ENCODE measurements at regions not wholly inside any gene's neighbourhood (a gene's known extent, or its start where the extent isn't known, plus 50 kb on each side); places are given as distances from the start of the nearest gene placed in this dataset.
"Not testable (repeated sequence)": the region's sequence is repeated elsewhere in the genome, so short reads cannot be mapped to it uniquely, and the experiment has no call there.

- H3K9me3 ChIP-seq (ENCODE audit: control insufficient read depth in 2 of 2, insufficient read depth in 1 of 2, low read depth in 1 of 2, low read length in 1 of 2); H3K4me1 ChIP-seq (ENCODE audit: control insufficient read depth in 2 of 2, insufficient read depth in 2 of 2, low read length in 1 of 2); H3K27me3 ChIP-seq (ENCODE audit: control insufficient read depth in 1 of 2, insufficient read depth in 2 of 2, low read length in 2 of 2); H3K27ac ChIP-seq (ENCODE audit: low read depth in 2 of 2, low read length in 1 of 2); H3K4me3 ChIP-seq (ENCODE audit: low read depth in 1 of 2, low read length in 2 of 2); H3K36me3 ChIP-seq (ENCODE audit: control insufficient read depth in 2 of 2, insufficient read depth in 2 of 2, low read length in 1 of 2): not testable (repeated sequence)
- WGBS, 2 donors = 91 to 92% methylated on average over 6 of the region's 6 CpGs
Observed at GRCh38 chr20:41727681-41728080, 109.5 kb upstream of the CHD6 start.

GRCh38 chr20:41726727-41727126 lies 108.5 kb upstream of the CHD6 start:
- Histone ChIP-seq H3K27me3 (ENCODE audit: control insufficient read depth in 1 of 2, insufficient read depth in 2 of 2, low read length in 2 of 2) (no peaks in the 10 kb centered on the region), H3K9me3 (ENCODE audit: control insufficient read depth in 2 of 2, insufficient read depth in 1 of 2, low read depth in 1 of 2, low read length in 1 of 2) (peaks cover 0 to 2% of the 10 kb centered on the region in 2 donors), H3K27ac (ENCODE audit: low read depth in 2 of 2, low read length in 1 of 2) (no peak overlapping the region), H3K36me3 (ENCODE audit: control insufficient read depth in 2 of 2, insufficient read depth in 2 of 2, low read length in 1 of 2) (no peaks in the 10 kb centered on the region), H3K4me1 (ENCODE audit: control insufficient read depth in 2 of 2, insufficient read depth in 2 of 2, low read length in 1 of 2) (no peaks in the 10 kb centered on the region), H3K4me3 (ENCODE audit: low read depth in 1 of 2, low read length in 2 of 2) (no peak overlapping the region)
- WGBS, 2 donors = 58 to 67% methylated on average over 4 of the region's 4 CpGs

GRCh38 chr20:41719151-41719550 lies 101.0 kb upstream of the CHD6 start:
- Histone ChIP-seq H3K36me3 (ENCODE audit: control insufficient read depth in 2 of 2, insufficient read depth in 2 of 2, low read length in 1 of 2) (no peaks in the 10 kb centered on the region), H3K9me3 (ENCODE audit: control insufficient read depth in 2 of 2, insufficient read depth in 1 of 2, low read depth in 1 of 2, low read length in 1 of 2) (peaks cover 0 to 2% of the 10 kb centered on the region in 2 donors), H3K27me3 (ENCODE audit: control insufficient read depth in 1 of 2, insufficient read depth in 2 of 2, low read length in 2 of 2) (no peaks in the 10 kb centered on the region), H3K4me1 (ENCODE audit: control insufficient read depth in 2 of 2, insufficient read depth in 2 of 2, low read length in 1 of 2) (peaks cover 0 to 2% of the 10 kb centered on the region in 2 donors), H3K4me3 (ENCODE audit: low read depth in 1 of 2, low read length in 2 of 2) (no peak overlapping the region), H3K27ac (ENCODE audit: low read depth in 2 of 2, low read length in 1 of 2) (no peak overlapping the region)
- WGBS, 2 donors = 92 to 94% methylated on average over 4 of the region's 4 CpGs

GRCh38 chr20:41717483-41717882 lies 99.3 kb upstream of the CHD6 start:
- no peaks in the 10 kb centered on the region for H3K36me3 ChIP-seq (ENCODE audit: control insufficient read depth in 2 of 2, insufficient read depth in 2 of 2, low read length in 1 of 2)
- H3K9me3 ChIP-seq (ENCODE audit: control insufficient read depth in 2 of 2, insufficient read depth in 1 of 2, low read depth in 1 of 2, low read length in 1 of 2) = peaks cover 0 to under 1% of the 10 kb centered on the region in 2 donors
- H3K27me3 ChIP-seq (ENCODE audit: control insufficient read depth in 1 of 2, insufficient read depth in 2 of 2, low read length in 2 of 2) = no peaks in the 10 kb centered on the region
- 37 to 39% methylated on average over 3 of the region's 3 CpGs for WGBS, 2 donors
- no peak overlapping the region for H3K27ac ChIP-seq (ENCODE audit: low read depth in 2 of 2, low read length in 1 of 2)
- no peak overlapping the region for H3K4me3 ChIP-seq (ENCODE audit: low read depth in 1 of 2, low read length in 2 of 2)
- peaks cover 0 to 2% of the 10 kb centered on the region in 2 donors for H3K4me1 ChIP-seq (ENCODE audit: control insufficient read depth in 2 of 2, insufficient read depth in 2 of 2, low read length in 1 of 2)

- no peak overlapping the region for H3K4me3 ChIP-seq (ENCODE audit: low read depth in 1 of 2, low read length in 2 of 2)
- H3K27ac ChIP-seq (ENCODE audit: low read depth in 2 of 2, low read length in 1 of 2) = no peak overlapping the region
- no peaks in the 10 kb centered on the region for H3K36me3 ChIP-seq (ENCODE audit: control insufficient read depth in 2 of 2, insufficient read depth in 2 of 2, low read length in 1 of 2)
- H3K4me1 ChIP-seq (ENCODE audit: control insufficient read depth in 2 of 2, insufficient read depth in 2 of 2, low read length in 1 of 2) = peaks cover 0 to 2% of the 10 kb centered on the region in 2 donors
- no peaks in the 10 kb centered on the region for H3K27me3 ChIP-seq (ENCODE audit: control insufficient read depth in 1 of 2, insufficient read depth in 2 of 2, low read length in 2 of 2)
- no peaks in the 10 kb centered on the region for H3K9me3 ChIP-seq (ENCODE audit: control insufficient read depth in 2 of 2, insufficient read depth in 1 of 2, low read depth in 1 of 2, low read length in 1 of 2)
Observed at GRCh38 chr20:41716911-41717310, 98.7 kb upstream of the CHD6 start.

- H3K27ac ChIP-seq (ENCODE audit: low read depth in 2 of 2, low read length in 1 of 2) = no peak overlapping the region
- 23 to 50% methylated on average over 3 of the region's 3 CpGs for WGBS, 2 donors
- no peak overlapping the region for H3K4me3 ChIP-seq (ENCODE audit: low read depth in 1 of 2, low read length in 2 of 2)
Observed at GRCh38 chr20:41716436-41716835, 98.3 kb upstream of the CHD6 start.

GRCh38 chr20:41715526-41715925 lies 97.3 kb upstream of the CHD6 start:
- 38 to 64% methylated on average over 1 of the region's 1 CpG for WGBS, 2 donors
- no peak overlapping the region for H3K27ac ChIP-seq (ENCODE audit: low read depth in 2 of 2, low read length in 1 of 2)
- no peaks in the 10 kb centered on the region for H3K9me3 ChIP-seq (ENCODE audit: control insufficient read depth in 2 of 2, insufficient read depth in 1 of 2, low read depth in 1 of 2, low read length in 1 of 2)
- no peaks in the 10 kb centered on the region for H3K27me3 ChIP-seq (ENCODE audit: control insufficient read depth in 1 of 2, insufficient read depth in 2 of 2, low read length in 2 of 2)
- H3K4me3 ChIP-seq (ENCODE audit: low read depth in 1 of 2, low read length in 2 of 2) = no peak overlapping the region
- no peaks in the 10 kb centered on the region for H3K36me3 ChIP-seq (ENCODE audit: control insufficient read depth in 2 of 2, insufficient read depth in 2 of 2, low read length in 1 of 2)
- peaks cover 0 to 2% of the 10 kb centered on the region in 2 donors for H3K4me1 ChIP-seq (ENCODE audit: control insufficient read depth in 2 of 2, insufficient read depth in 2 of 2, low read length in 1 of 2)

More at GRCh38 chr20:41716436-41716835, 98.3 kb upstream of the CHD6 start:
- Histone ChIP-seq H3K9me3 (ENCODE audit: control insufficient read depth in 2 of 2, insufficient read depth in 1 of 2, low read depth in 1 of 2, low read length in 1 of 2) (no peaks in the 10 kb centered on the region), H3K36me3 (ENCODE audit: control insufficient read depth in 2 of 2, insufficient read depth in 2 of 2, low read length in 1 of 2) (no peaks in the 10 kb centered on the region), H3K27me3 (ENCODE audit: control insufficient read depth in 1 of 2, insufficient read depth in 2 of 2, low read length in 2 of 2) (no peaks in the 10 kb centered on the region), H3K4me1 (ENCODE audit: control insufficient read depth in 2 of 2, insufficient read depth in 2 of 2, low read length in 1 of 2) (peaks cover 0 to 2% of the 10 kb centered on the region in 2 donors)

- no peaks in the 10 kb centered on the region for H3K27me3 ChIP-seq (ENCODE audit: control insufficient read depth in 1 of 2, insufficient read depth in 2 of 2, low read length in 2 of 2)
- H3K4me3 ChIP-seq (ENCODE audit: low read depth in 1 of 2, low read length in 2 of 2) = no peak overlapping the region
- WGBS, 2 donors = 24 to 49% methylated on average over 1 of the region's 1 CpG
- H3K36me3 ChIP-seq (ENCODE audit: control insufficient read depth in 2 of 2, insufficient read depth in 2 of 2, low read length in 1 of 2) = no peaks in the 10 kb centered on the region
- no peaks in the 10 kb centered on the region for H3K9me3 ChIP-seq (ENCODE audit: control insufficient read depth in 2 of 2, insufficient read depth in 1 of 2, low read depth in 1 of 2, low read length in 1 of 2)
- peaks cover 0 to 2% of the 10 kb centered on the region in 2 donors for H3K4me1 ChIP-seq (ENCODE audit: control insufficient read depth in 2 of 2, insufficient read depth in 2 of 2, low read length in 1 of 2)
- no peak overlapping the region for H3K27ac ChIP-seq (ENCODE audit: low read depth in 2 of 2, low read length in 1 of 2)
Observed at GRCh38 chr20:41714030-41714429, 95.9 kb upstream of the CHD6 start.

GRCh38 chr20:41704896-41705295 lies 86.7 kb upstream of the CHD6 start:
- no peaks in the 10 kb centered on the region for H3K36me3 ChIP-seq (ENCODE audit: control insufficient read depth in 2 of 2, insufficient read depth in 2 of 2, low read length in 1 of 2)
- H3K27me3 ChIP-seq (ENCODE audit: control insufficient read depth in 1 of 2, insufficient read depth in 2 of 2, low read length in 2 of 2) = no peaks in the 10 kb centered on the region
- no peak overlapping the region for H3K4me3 ChIP-seq (ENCODE audit: low read depth in 1 of 2, low read length in 2 of 2)
- no peaks in the 10 kb centered on the region for H3K4me1 ChIP-seq (ENCODE audit: control insufficient read depth in 2 of 2, insufficient read depth in 2 of 2, low read length in 1 of 2)
- 88 to 89% methylated on average over 6 of the region's 6 CpGs for WGBS, 2 donors
- H3K27ac ChIP-seq (ENCODE audit: low read depth in 2 of 2, low read length in 1 of 2) = no peak overlapping the region
- H3K9me3 ChIP-seq (ENCODE audit: control insufficient read depth in 2 of 2, insufficient read depth in 1 of 2, low read depth in 1 of 2, low read length in 1 of 2) = no peaks in the 10 kb centered on the region

GRCh38 chr20:41702647-41703046 lies 84.5 kb upstream of the CHD6 start:
- no peak overlapping the region for H3K4me3 ChIP-seq (ENCODE audit: low read depth in 1 of 2, low read length in 2 of 2)

More at GRCh38 chr20:41702647-41703046, 84.5 kb upstream of the CHD6 start:
- Histone ChIP-seq H3K36me3 (ENCODE audit: control insufficient read depth in 2 of 2, insufficient read depth in 2 of 2, low read length in 1 of 2) (no peaks in the 10 kb centered on the region), H3K27ac (ENCODE audit: low read depth in 2 of 2, low read length in 1 of 2) (no peak overlapping the region), H3K4me1 (ENCODE audit: control insufficient read depth in 2 of 2, insufficient read depth in 2 of 2, low read length in 1 of 2) (no peaks in the 10 kb centered on the region), H3K9me3 (ENCODE audit: control insufficient read depth in 2 of 2, insufficient read depth in 1 of 2, low read depth in 1 of 2, low read length in 1 of 2) (no peaks in the 10 kb centered on the region), H3K27me3 (ENCODE audit: control insufficient read depth in 1 of 2, insufficient read depth in 2 of 2, low read length in 2 of 2) (no peaks in the 10 kb centered on the region)
- WGBS, 2 donors = 86 to 91% methylated on average over 2 of the region's 2 CpGs
